Endothelial cell of umbilical vein (primary cell): ENCODE measurements at regions not wholly inside any gene's neighbourhood (a gene's known extent, or its start where the extent isn't known, plus 50 kb on each side); places are given as distances from the start of the nearest gene placed in this dataset.

Experiments
- BruUV-seq: library from RNA; stranded (reverse); fragments of 400-500 nt; replicated peaks from 2 replicates; lab custom pipeline; 2021; lab: Mats Ljungman, UMichigan
- CTCF ChIA-PET: fragments of 300-600, 350-600 bp; sonication (Branson Sonifier 250); formaldehyde crosslinking; loops from one replicate; lab custom pipeline; 2021; ENCODE audit warnings: antibody characterized with exemption, inconsistent platforms; lab: Charles Lee
- POLR2A ChIA-PET: fragments of 300-600, 350-600 bp; sonication (Branson Sonifier 250); formaldehyde crosslinking; loops from one replicate; lab custom pipeline; 2021; ENCODE audit warnings: antibody characterized with exemption, inconsistent platforms; lab: Charles Lee
- DNase-seq: peaks from one replicate; pipeline ENCODE4 v3.0.0-alpha.2; 2011; ENCODE audit warnings: low read depth, low spot score
- FAIRE-seq: peaks from 2 replicates; lab custom pipeline; 2011; peaks lifted over from hg19 to GRCh38; lab: Jason Lieb, UNC
- H2AFZ ChIP-seq: 2 replicates; pipeline ENCODE4 v1.6.0; 2012; ENCODE audit warnings: low read depth, low read length, control low read depth, inconsistent platforms
- H3K27ac ChIP-seq: 2 replicates; pipeline ENCODE4 v1.5.1; 2011; ENCODE audit warnings: low read depth, mild to moderate bottlenecking, control low read depth, low read length, moderate library complexity; ENCODE audit not compliant: insufficient read depth
- H3K27me3 ChIP-seq, 2 experiments: 2 replicates each; pipeline versions ENCODE4 v1.6.0 to v1.6.1; 2011; ENCODE audit warnings: low read length in 2 of 2, mixed read lengths in 1 of 2; ENCODE audit not compliant: control insufficient read depth in 2 of 2, insufficient read depth in 2 of 2
- H3K36me3 ChIP-seq, 2 experiments: 2 replicates in 1 of 2; 3 replicates in 1 of 2; pipeline ENCODE4 v1.5.1; 2011; ENCODE audit warnings: low read length in 2 of 2, mild to moderate bottlenecking in 1 of 2, moderate library complexity in 1 of 2; ENCODE audit not compliant: control insufficient read depth in 2 of 2, insufficient read depth in 2 of 2; ENCODE audit errors: extremely low read depth in 1 of 2
- H3K4me1 ChIP-seq: 3 replicates; pipeline ENCODE4 v1.5.1; 2011; ENCODE audit warnings: mild to moderate bottlenecking, low read length; ENCODE audit not compliant: control insufficient read depth, insufficient read depth; ENCODE audit errors: extremely low read depth
- H3K4me2 ChIP-seq: 2 replicates; pipeline ENCODE4 v1.6.1; 2011; ENCODE audit warnings: low read length, control low read depth, mixed read lengths; ENCODE audit not compliant: insufficient read depth
- H3K4me3 ChIP-seq, 3 experiments: fragments of 200-600 bp in 1 of 3; sonication (generic), shearing (Covaris generic) in 1 of 3; replicated peaks in 1 of 3; 2 replicates each; pipeline ENCODE4 v1.5.1; 2011 to 2016; ENCODE audit warnings: control low read depth in 3 of 3, low read length in 3 of 3, mild to moderate bottlenecking in 2 of 3, inconsistent platforms in 1 of 3, low read depth in 1 of 3, moderate library complexity in 1 of 3; ENCODE audit not compliant: insufficient read depth in 1 of 3
- H3K79me2 ChIP-seq: 2 replicates; pipeline ENCODE4 v1.6.0; 2012; ENCODE audit warnings: low read length, inconsistent platforms; ENCODE audit not compliant: control insufficient read depth, insufficient read depth
- H3K9ac ChIP-seq: replicated peaks from 2 replicates; pipeline ENCODE3; 2011; ENCODE audit warnings: low read length, control low read depth; ENCODE audit not compliant: insufficient read depth; ENCODE audit errors: extremely low read depth
- H3K9me1 ChIP-seq: replicated peaks from 3 replicates; pipeline ENCODE4 v1.6.0; 2011; ENCODE audit warnings: mild to moderate bottlenecking, low read length; ENCODE audit not compliant: control insufficient read depth, insufficient read depth; ENCODE audit errors: extremely low read depth
- H3K9me3 ChIP-seq: replicated peaks from 2 replicates; pipeline ENCODE4 v1.5.1; 2012; ENCODE audit warnings: low read length, inconsistent platforms; ENCODE audit not compliant: control insufficient read depth, insufficient read depth
- H4K20me1 ChIP-seq: replicated peaks from 2 replicates; pipeline ENCODE3; 2011; ENCODE audit warnings: mild to moderate bottlenecking, low read length; ENCODE audit not compliant: control insufficient read depth, insufficient read depth; ENCODE audit errors: extremely low read depth
- EZH2 ChIP-seq: IDR thresholded peaks from 2 replicates; pipeline ENCODE4 v1.6.1; 2012; ENCODE audit warnings: borderline replicate concordance, low read depth, mild to moderate bottlenecking, moderate library complexity, low read length, inconsistent platforms; ENCODE audit not compliant: severe bottlenecking
- FOS ChIP-seq: IDR thresholded peaks from 2 replicates; pipeline ENCODE4 v1.6.1; 2011; ENCODE audit warnings: mild to moderate bottlenecking, low read length, moderate library complexity, borderline replicate concordance; ENCODE audit not compliant: insufficient read depth
- GATA2 ChIP-seq: IDR thresholded peaks from 2 replicates; pipeline ENCODE4 v1.7.0; 2011; ENCODE audit warnings: low read depth, mild to moderate bottlenecking, moderate library complexity, mixed read lengths, low read length; ENCODE audit not compliant: insufficient read length, insufficient read depth
- JUN ChIP-seq: IDR thresholded peaks from 2 replicates; pipeline ENCODE4 v1.6.1; 2011; ENCODE audit warnings: borderline replicate concordance, low read depth; ENCODE audit not compliant: insufficient read length, insufficient read depth
- MYC ChIP-seq: IDR thresholded peaks from one replicate; pipeline ENCODE4 v1.6.1; 2011; ENCODE audit warnings: mild to moderate bottlenecking, low read depth, low read length
- POLR2A ChIP-seq: IDR thresholded peaks from 2 replicates; pipeline ENCODE4 v1.6.1; 2012; ENCODE audit warnings: low read depth, mild to moderate bottlenecking, control low read depth, low read length
- POLR2AphosphoS5 ChIP-seq: IDR thresholded peaks from 2 replicates; pipeline ENCODE4 v1.6.1; 2012; ENCODE audit warnings: low read depth, mild to moderate bottlenecking, control low read depth, low read length, moderate library complexity; ENCODE audit not compliant: insufficient read depth
- dilution Hi-C: fragments of 300-500 bp; cut with MboI; formaldehyde crosslinking; loops from one replicate; pipeline ENCODE4 v1.15.0; 2019; ENCODE audit warnings: low sequenced_read_pairs; ENCODE audit not compliant: extremely low pct_ligation_motif_present
- intact Hi-C: fragments of 100-400 bp; cut with micrococcal nuclease; formaldehyde crosslinking; loops from one replicate; pipeline ENCODE4 v1.10.0; 2022
- TF ChIP-seq, protein P1 (sequence below): IDR thresholded peaks from 2 replicates; pipeline ENCODE4 v1.6.1; 2011; ENCODE audit not compliant: insufficient read depth, insufficient read length
- TF ChIP-seq, protein P2 (sequence below), 2 donors: IDR thresholded peaks; 1 replicate in 1 of 2; 2 replicates in 1 of 2; pipeline ENCODE4 v1.5.1; 2011; ENCODE audit warnings: low read length in 2 of 2, mild to moderate bottlenecking in 2 of 2, moderate library complexity in 2 of 2, control low read depth in 1 of 2, inconsistent platforms in 1 of 2, low read depth in 1 of 2; ENCODE audit not compliant: insufficient read depth in 1 of 2; ENCODE audit errors: extremely low read depth in 1 of 2

DNA sequence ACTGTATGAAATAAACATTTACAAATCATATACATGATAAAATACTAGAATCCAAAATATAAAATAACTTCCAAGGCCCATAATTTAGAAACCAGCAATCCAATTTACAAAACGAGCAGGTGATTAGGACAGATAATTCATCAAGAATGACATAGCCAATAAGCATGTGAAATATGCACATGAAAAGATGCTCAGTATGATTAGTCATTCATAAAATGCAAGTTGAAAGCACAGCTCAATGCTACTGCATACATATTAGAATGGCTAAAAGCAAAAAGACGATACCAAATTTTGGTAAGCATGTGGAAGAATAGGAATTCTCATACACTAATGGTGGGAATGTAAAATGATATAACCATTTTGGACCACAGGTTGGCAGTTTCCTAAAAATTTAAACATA, 837.2 kb upstream of the MIR17HG start:
- H3K9me3 ChIP-seq: no peaks in the 10 kb centered on the region
- no peaks in the 10 kb centered on the region for H3K36me3 ChIP-seq
- H2AFZ ChIP-seq: no peak overlapping the region
- H3K4me3 ChIP-seq: no peak overlapping the region
- no peak overlapping the region for H3K9ac ChIP-seq
- no peaks in the 10 kb centered on the region for H3K79me2 ChIP-seq
- ChIA-PET POLR2A (no interaction called here), CTCF (no interaction called here)
- DNase-seq (no peak), FAIRE-seq (no peak)
- no TSS peak for BruUV-seq
- H3K9me1 ChIP-seq: no peaks in the 10 kb centered on the region
- H3K4me2 ChIP-seq: no peak overlapping the region
- H3K27ac ChIP-seq: no peak overlapping the region
- H3K4me1 ChIP-seq: no peaks in the 10 kb centered on the region
- dilution Hi-C loops: no loop called here
- no peaks in the 10 kb centered on the region for H4K20me1 ChIP-seq
- intact Hi-C loops: no loop called here
- no peaks in the 10 kb centered on the region for H3K27me3 ChIP-seq
- TF ChIP-seq GATA2 (no peak), FOS (no peak), POLR2A (no peak), POLR2AphosphoS5 (no peak), JUN (no peak), EZH2 (no peak), MYC (no peak)
- TF ChIP-seq, protein P1, sequence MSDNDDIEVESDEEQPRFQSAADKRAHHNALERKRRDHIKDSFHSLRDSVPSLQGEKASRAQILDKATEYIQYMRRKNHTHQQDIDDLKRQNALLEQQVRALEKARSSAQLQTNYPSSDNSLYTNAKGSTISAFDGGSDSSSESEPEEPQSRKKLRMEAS: no peak
- TF ChIP-seq, protein P2, sequence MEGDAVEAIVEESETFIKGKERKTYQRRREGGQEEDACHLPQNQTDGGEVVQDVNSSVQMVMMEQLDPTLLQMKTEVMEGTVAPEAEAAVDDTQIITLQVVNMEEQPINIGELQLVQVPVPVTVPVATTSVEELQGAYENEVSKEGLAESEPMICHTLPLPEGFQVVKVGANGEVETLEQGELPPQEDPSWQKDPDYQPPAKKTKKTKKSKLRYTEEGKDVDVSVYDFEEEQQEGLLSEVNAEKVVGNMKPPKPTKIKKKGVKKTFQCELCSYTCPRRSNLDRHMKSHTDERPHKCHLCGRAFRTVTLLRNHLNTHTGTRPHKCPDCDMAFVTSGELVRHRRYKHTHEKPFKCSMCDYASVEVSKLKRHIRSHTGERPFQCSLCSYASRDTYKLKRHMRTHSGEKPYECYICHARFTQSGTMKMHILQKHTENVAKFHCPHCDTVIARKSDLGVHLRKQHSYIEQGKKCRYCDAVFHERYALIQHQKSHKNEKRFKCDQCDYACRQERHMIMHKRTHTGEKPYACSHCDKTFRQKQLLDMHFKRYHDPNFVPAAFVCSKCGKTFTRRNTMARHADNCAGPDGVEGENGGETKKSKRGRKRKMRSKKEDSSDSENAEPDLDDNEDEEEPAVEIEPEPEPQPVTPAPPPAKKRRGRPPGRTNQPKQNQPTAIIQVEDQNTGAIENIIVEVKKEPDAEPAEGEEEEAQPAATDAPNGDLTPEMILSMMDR (IDR thresholded peaks at IDR 0.05; ENCODE audit: extremely low read depth in 1 of 2, insufficient read depth in 1 of 2, low read depth in 1 of 2, low read length in 2 of 2): no peak
